HT1080 (cell line): ENCODE measurements at regions not wholly inside any gene's neighbourhood (a gene's known extent, or its start where the extent isn't known, plus 50 kb on each side); places are given as distances from the start of the nearest gene placed in this dataset. TPM values are rescaled to one million over a fixed set of nuclear protein-coding genes. Genes with fewer than 3 reads are reported as not detected.

ENCODE experiments used
- small RNA-seq: library from RNA; depleted of rRNA; stranded (forward); fragments of <200 nt; gene quantifications from one replicate; pipeline ENCODE3, GENCODE V24; 2014

Small RNAs in the stretch of these regions (small RNA-seq; reads per million reads assigned to genes)
- not detected for gene HMGN2P13
